Left hindlimb (tissue), 1 donor: ENCODE measurements at regions not wholly inside any gene's neighbourhood (a gene's known extent, or its start where the extent isn't known, plus 50 kb on each side); places are given as distances from the start of the nearest gene placed in this dataset.
A peak's percentile ranks its signal among the peaks of the same experiment; 100 is the strongest.

Experiments used
- DNase-seq: peaks from one replicate; pipeline ENCODE4 v3.0.0-alpha.2; 2018

DNA sequence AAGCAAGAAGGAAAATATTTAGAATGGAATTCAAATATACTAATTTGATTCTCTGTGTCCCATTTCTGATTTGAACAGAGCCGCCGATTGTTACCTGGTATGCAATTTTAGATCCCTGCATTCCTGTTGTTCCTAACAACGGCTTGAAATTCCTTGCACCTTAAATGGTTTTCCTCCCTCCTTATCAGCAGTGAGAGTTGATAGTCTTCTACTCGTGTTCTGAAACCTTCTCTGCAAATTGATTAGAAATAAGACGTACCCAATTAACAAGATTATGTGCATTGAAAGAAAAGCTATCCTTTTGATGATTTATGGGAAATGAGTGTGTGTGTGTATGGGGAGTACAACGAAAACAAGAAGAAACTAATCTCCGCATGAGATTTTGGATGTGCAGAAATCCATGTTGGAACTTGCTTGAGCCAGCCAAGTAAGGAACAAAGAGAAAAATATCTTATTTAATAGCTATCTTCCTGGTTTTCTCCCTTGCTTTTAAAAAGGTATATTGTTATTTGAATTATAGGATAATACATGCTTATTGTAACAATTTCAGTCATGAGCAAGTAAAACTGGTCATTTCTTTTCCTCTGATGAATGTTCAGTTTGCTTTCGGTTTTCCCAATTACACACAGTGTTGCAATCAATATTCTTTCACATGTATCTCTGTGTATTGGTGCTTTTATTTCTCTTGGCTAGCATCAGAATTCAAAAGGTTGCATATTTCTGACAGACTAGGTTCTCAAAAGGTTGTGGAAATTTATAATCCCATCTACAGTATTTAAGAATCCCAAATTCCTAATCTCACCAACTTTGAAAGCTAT is 211.1 kb upstream of the ACTBL2 start:
- DNase-seq = no peak

DNA sequence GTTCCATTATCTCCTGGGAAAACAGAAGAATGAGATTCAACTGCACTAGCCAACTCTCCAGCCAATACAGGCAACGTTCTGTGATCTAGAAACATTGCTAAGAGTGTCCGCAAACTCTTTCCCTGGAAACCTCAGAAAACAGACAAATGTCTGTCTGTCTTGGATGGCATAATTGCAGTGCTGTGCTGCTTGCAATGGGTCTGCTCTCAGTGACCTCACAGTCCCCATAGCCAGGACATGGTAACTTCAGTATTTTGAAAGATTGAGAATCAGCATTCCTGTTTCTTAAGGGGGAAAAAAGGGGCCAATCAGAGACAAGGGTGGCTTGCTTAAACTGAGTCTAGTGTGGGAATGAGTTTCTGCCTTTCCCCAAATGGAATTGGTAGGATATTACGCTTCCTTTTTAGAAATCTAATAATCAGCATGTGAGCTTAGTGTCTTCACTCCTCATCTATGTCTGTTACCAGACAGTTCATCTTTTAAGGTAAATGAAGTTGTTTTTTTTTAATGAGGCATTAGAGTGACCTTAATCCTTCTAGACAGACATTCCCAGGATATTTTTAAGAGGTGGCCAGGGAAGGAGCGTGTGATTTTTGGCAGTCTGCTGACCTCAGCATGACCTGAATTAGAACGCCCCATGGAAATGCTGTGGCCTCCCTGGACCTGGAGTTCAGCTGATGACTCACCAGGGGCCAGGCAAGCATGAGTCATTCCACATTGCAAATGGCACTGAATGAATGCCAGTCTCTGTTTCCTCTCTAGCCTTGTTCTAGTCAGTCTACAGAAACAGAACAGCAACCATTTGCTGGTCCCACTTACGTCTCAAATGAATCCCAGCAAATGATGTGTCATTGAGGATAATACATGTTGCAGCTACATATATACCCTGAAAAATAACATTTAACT is 210.2 kb upstream of the ACTBL2 start:
- DNase-seq = peak; percentile 61

DNA sequence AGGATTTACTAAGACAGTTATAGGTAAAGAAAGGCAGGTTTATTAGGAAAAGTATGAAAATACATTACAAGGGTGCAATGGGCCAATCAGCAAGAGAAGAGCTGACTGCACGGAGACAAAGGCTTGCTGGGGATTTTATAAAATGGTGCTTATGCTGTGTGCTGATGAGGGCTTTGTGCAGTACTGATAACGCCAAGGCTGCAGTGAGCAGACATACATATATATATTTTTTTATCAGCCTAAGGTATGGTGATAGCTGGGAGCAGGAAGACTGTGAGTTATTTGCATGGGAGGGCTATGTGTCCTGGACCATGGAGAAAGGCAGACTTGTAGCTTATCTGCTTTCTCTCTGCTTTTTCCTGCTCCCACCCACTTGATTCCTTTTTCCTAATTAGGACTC is 208.1 kb upstream of the ACTBL2 start:
- DNase-seq = no peak

DNA sequence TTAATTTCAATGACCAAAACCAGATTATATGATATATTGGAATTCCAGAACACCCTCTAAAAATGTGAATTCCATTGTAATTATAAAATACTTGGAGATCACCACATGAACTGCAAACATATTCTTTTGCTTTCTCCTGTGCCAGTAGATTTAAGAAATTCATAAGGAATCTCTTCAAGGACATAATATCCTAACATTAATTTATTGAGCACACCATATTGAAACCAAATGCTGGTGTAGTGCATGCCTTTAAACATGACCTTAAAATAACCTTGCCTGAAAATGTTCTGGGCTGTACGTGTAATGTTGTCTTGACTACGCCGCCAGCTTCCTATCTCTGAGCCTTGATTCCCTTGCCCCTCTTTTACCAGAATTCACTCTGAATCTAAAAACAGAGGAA is 205.0 kb upstream of the ACTBL2 start:
- DNase-seq = no peak

DNA sequence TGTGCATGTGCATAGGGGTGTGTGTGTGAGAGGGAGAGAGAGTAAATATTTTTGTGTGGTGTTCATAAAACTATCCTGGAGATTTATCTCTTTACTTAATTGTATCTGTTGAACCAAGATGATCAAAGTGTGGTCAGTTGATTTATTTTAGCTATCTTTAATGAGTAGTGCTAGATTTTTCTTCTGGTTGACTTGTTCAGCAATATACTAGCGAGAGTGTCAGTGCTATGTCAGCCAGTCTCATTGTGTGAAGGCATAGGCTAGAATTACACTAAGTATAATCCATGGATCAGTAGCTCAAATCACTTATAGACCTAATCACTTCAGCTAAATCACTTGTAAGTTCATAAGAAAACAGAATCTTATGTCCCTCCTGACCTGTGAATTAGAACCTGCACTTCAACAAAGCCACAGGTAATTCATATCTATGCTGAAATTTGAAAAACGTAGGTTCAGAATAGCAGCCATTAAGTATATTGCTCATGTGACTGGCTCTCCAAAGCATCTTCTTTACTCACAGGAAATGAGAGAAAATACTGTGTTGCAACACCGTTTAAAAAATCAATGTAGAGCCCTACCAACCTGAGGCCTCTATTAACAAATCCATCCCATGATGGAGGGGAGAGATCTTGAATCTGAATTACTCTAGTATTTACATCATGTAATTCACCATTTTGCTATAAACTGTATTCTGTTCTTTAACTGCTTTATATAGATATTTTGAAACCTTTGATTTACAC is 203.1 kb upstream of the ACTBL2 start:
- DNase-seq = no peak

DNA sequence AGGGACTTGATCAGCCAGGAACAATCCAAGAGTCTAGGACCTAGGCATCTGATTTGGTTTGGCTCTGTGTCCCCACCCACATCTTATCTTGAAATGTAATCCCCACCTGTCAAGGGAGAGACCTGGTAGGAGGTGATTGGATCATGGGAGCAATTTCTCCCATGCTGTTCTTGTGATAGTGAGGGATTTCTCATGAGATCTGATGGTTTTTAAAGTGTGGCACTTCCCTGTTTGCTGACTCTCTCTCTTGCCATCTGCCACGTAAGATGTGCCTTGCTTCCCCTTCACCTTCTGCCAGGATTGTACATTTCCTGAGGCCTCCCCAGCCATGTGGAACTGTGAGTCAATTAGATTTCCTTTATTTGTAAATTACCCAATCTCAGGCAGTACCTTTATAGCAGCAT is 201.7 kb upstream of the ACTBL2 start:
- no peak for DNase-seq

DNA sequence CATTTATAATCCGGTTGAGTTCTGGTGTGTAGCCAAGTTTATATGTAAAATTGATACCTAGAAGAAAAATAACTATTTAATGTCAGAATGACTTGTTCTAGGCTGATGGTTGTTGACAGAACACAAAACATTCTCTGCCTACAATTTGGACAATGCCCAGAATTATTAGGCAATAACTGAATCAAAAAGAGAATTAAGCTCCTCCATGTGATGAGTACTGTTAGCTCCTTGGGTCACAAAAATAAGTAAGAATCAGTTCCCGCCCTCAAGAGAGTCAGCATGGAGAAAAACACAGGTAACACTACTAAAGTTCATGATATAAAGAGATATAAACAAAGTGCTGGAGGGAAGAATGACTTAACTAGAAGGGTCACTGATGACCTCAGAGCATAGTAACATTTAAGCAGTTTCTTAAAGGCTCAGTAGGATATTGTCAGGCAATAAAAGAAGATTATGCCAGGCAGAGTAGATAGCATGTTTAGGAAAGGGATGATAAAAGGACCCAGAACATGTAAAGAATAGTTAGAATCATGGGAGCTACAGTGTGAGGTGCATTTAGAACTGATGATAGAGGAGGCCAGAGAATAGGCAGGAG is 200.5 kb upstream of the ACTBL2 start:
- DNase-seq = no peak

DNA sequence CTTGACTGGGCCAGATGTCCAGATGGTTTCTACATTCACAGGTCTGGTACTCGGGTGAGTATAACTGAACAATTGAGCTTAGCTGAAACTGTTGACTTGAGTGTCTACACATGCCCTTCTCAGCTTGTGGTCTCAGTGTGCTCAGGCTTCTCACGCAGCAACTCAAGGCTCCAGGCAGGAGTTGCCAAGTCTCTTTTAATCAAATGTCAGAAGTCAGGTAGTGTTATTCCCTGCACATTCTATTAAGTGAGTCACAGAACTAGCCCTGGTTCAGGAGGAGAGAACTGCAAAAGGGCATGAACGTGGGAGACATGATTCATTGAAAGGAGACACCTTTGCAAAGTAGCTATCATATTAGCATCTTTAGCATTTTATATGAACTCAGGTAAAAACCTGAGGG is 199.3 kb upstream of the ACTBL2 start:
- no peak for DNase-seq

DNA sequence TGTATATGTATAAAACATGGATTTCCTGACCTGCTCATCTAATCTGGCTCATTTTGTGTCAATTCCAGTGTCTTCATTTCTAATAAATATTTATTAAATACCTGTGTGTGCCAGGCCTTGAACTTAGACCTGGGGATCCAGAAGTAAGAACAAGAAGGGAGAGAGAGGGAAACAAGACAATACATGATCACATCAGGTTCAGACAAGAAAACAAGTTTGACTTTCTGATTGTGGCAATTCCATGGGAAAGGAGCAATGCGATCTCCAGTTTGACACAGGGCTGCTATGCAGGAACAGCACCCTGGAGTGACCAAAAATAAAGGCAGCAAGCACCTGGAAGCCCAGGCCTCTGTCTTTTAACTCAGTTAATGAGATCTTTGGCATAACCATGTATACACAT is 198.1 kb upstream of the ACTBL2 start:
- DNase-seq = no peak

DNA sequence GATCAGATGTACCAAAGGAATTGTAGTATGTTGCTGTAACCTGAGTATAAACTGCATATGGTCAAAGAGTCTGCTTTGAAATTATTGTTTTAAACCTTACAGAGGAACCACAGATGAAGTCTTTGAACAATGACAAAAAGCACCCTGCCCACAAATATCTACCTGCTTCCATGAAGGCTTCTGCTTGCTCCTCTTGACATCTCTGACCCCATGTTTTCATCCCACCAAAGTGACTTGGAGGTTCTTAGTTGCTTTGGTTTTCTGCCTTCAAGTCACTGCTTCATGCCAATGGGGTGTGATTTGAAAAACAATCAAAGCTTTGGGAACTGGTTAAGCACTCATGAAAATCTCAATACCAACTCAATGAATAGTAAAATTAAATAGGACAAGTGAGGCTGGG is 194.6 kb upstream of the ACTBL2 start:
- no peak for DNase-seq

DNA sequence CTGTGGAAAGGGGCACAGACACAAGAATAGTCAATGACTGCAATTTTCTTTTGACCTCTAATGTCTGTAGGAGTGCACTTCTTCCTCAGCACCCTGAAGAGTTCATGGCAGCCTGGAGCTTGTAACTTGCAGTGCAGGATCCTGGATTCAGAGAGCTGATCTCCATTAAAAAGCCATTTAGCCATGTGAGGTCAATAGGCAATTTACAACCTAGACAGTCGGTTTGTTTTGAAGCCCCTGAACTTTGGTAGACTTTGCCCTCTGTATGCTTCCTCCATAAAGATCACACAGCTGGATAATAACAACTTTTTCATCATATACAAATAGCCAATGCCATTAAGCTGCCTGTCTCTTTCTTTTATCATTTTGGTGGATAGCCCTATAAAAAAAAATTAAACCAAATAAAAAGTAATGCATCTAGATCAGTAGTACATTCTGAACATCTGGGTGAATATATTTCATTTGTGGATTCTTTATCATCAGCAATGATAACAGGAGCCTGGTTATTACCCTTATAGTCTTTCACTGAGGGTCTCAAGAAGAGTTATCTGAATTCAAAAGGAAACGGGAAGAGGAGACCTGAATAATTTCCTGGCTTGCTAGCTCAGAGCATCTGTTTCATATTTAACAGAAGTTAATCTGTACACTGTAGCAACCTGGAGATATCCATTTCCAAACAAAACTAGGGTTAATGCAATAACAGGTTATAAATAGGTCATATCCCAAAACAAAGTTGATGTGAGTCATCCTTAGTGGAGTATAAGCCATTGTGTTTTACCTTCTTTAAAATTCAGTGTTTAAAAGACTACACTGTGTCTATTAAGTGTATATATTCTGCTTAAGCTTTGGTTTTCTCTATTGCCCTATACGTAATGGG is 193.8 kb upstream of the ACTBL2 start:
- no peak for DNase-seq

DNA sequence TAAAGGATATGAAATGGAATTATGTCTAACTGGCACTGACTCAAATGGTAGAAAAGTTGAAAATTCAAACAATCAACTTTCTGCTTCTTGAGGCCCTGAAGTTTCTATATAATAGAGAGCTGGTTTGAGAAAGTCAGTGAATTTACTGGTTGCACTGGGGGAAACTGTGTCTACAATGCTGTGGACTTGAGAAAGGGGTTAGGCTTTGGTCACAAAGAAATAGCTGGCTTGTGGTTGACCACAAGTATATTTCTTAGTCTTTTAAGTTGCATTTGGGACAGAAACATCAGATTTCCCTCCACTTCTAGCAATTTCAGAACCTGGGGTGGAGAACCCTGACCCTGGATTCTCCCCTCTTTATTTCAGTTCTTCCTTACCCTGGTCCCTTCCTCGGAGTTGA is 192.6 kb upstream of the ACTBL2 start:
- no peak for DNase-seq

DNA sequence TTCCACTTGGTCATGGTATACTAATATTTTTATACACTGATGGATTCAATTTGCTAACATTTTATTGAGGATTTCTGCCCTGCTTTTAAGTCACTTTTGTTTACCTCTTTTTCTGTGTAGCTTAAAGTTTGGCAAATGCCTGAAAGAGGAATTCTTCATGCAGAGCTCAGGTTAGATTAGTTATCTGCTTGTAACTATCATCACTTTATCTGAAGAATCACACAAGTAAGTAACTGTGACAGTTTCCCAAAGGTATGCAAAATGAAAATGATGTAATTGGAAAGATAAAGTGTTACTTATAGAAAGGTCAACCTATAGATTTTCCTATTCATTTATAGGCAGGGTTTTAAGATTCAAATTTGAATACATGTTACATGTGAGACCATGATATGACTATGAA is 188.8 kb upstream of the ACTBL2 start:
- no peak for DNase-seq

DNA sequence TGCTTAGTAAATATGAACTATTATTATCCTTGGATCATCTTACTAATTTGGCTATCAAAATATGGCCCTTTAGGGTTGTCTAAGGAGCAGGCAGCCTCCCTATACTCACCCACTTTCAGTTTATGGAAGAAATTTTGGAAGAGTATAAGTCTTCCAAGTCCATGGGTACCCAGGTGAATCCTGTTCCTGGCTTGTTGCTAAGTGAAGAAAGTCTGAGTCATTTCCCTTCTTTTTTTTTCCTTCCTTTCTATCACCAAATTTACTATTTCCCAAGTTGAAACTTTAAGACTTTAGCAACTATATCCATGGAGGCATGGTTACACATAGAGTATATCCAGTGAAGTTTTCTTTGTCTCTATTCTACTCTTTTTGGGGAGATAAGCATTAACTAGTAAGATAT is 184.0 kb upstream of the ACTBL2 start:
- DNase-seq = no peak

DNA sequence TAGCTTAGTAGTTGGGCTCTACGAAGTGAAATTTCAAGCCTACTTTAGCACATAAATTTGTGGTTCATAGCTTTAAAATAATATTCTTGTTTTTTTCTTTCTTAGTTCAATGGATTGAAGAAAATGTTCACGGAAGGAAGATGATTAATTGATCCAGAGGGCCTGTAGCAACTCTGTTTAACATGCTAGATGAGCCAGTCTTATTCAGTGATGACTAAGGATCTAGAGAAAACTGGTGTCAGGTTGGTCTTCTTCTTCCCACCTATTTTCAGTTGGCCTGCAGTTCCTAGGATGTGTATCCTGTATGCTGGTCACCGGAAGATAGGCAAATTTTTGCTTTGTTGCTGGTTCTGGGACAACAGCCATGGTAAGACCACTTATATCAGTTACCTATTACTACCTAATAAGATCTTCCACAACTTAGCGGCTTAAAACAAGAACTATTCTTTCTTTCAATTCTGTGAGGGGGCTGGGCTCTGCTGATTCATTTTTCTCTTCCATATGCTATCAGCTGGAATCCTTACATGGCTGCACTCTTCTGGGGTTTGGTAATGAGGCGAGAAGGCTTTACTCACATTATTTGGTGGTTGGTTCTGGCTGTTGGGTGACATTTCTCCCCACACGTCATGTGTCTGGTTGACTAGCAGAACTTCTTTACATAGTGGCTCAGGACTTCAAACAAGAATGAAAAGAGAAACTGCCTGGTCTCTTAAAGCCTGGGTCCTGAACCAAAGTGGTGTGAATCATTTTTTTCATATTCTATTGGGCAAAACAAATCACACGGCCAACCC is 182.7 kb upstream of the ACTBL2 start:
- DNase-seq = no peak

DNA sequence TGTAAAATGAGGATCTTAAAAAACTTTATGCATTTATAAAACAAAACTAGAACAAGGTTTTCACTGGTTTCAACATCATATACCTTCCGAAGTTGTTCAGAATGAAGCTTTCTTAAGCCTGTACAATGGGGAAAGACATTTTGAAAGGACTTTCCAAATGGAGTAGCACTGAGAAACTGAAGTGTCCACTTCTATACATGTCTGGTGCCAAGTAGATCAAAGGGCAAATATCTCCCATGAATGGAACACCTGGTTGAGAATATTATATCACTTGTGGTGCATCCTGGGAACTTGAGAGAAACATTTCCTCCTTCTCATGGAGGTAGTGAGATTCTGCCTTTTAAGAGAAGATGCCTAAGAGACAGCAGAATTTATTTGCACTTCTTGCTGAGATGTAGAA is 182.1 kb upstream of the ACTBL2 start:
- no peak for DNase-seq

DNA sequence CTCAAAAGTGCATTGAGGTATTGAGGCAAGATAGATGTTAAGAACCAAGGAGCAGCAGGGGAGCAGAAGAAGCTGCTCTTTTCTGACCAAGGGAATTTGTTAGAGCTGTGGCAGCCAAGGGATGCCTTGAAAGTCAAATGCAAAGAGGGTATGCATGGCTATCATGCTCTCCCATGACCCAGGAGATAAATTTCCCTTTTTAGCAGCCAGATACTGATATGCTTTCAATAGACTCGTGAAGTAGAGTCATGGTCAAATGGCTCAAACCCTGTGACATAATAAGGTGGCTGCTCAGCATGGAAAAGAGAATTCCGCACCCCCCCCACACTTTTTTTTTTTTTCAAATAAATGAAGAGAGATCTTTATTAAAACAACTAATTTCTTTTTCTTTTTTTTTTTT is 180.9 kb upstream of the ACTBL2 start:
- DNase-seq = no peak

DNA sequence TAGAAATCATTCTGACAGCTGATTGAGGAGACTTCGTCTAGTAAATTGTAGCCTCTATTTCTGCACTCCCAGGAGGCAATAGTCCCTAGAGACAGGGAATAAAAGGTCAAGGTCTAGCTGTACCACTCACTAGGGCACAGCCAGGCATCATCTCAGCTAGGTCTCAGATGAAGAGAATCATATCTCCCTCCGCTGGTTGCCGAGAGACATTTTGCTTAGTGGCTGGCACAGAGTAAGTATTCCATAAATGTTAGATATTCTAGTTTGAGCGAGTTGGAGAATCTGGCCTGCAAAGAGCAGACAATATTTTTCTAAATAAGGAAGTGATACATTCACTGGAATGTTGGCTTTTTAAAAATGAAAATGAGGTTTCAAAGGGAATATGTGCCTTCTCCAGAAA is 180.4 kb upstream of the ACTBL2 start:
- no peak for DNase-seq

DNA sequence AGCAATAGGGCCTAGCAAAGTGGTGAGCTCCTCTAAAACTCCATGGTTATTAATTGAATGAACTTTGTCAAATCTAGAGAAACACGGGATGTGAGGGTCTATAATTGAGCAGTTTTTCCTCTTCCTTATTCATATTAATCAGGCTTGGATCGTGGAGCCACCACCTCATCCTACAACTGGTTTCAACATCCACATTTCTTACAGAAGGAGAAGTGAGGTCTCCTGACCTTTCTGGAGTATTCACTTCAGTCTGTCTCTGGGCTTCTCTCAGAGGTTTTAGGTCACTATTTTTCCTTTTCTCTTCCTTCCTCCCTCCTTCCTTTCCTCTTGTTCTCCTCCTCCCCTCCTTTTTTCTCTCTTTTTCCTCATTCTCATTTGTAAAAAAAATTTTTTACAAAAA is 177.3 kb upstream of the ACTBL2 start:
- no peak for DNase-seq

DNA sequence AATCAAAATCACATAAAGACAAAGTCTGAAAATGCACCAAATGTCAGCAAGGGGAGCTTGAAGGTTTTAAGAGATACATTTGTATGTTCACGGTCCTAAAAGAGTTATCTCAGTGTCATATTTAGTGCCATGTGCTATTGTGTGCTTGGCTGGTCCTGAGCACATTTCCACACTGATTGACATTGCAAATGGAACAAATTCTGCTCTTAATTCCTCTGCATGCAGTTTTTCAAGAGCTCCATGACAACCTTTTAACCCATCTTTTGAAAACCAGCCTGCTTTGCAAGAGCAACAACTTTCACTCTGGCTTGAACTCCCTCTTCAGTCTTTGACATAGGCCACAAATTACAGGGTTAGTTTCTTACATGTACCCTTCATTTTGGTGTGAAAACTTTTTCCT is 175.4 kb upstream of the ACTBL2 start:
- no peak for DNase-seq

DNA sequence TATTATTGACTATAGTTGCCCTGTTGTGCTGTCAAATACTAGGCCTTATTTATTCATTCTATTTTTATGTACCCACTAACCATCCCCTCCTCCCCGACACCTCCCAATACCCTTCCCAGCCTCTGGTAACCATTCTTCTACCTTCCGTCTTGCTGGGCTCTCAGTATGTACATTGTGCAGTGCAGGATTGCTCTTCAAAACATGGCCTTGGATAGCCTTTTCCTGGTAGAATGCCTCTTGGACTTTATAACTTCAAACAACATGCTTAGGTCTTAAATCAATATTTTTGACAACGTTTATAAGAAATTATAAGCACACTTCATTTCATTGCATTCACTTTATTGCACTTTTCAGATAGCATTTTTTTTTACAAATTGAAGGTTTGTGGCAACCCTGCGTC is 172.6 kb upstream of the ACTBL2 start:
- no peak for DNase-seq
